IPS-18a (cell line): ENCODE measurements at regions not wholly inside any gene's neighbourhood (a gene's known extent, or its start where the extent isn't known, plus 50 kb on each side); places are given as distances from the start of the nearest gene placed in this dataset.

Experiments used
- H3K27ac ChIP-seq: one replicate; pipeline ENCODE4 v1.5.1; 2013; ENCODE audit warnings: low read length
- H3K27me3 ChIP-seq: one replicate; pipeline ENCODE4 v1.6.1; 2013; ENCODE audit warnings: mild to moderate bottlenecking, low read length; ENCODE audit not compliant: control insufficient read depth, insufficient read depth
- H3K36me3 ChIP-seq: one replicate; pipeline ENCODE4 v1.6.1; 2013; ENCODE audit warnings: low read depth, low read length; ENCODE audit not compliant: control insufficient read depth
- H3K4me1 ChIP-seq: one replicate; pipeline ENCODE4 v1.6.1; 2013; ENCODE audit warnings: low read depth, low read length; ENCODE audit not compliant: control insufficient read depth
- H3K4me3 ChIP-seq: one replicate; pipeline ENCODE4 v1.5.1; 2013; ENCODE audit warnings: low read length
- H3K9ac ChIP-seq: one replicate; pipeline ENCODE4 v1.6.1; 2013; ENCODE audit warnings: mild to moderate bottlenecking, low read length, moderate library complexity
- H3K9me3 ChIP-seq: one replicate; pipeline ENCODE4 v1.6.1; 2013; ENCODE audit warnings: low read depth, low read length; ENCODE audit not compliant: control insufficient read depth

DNA sequence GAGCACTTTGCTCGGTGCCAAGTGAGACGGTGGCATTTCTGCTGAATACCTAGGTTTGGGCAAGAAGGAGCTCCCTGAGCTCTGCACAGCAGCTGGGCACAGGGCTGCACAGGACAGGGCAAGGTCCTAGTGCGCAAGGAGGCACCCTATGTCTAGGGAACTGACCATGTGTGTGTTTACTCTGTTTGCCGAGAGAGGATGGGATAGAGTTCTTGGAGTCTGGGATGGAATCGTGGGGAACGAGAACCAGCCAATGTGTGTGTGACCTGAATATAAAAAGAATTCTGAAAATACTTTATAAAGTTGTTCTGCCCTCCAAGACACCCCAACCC, 179.5 kb upstream of the NECTIN1 start:
- no peaks in the 10 kb centered on the region for H3K36me3 ChIP-seq
- no peaks in the 10 kb centered on the region for H3K27me3 ChIP-seq
- H3K9me3 ChIP-seq: no peaks in the 10 kb centered on the region
- peaks cover 6% of the 10 kb centered on the region for H3K4me1 ChIP-seq
- no peak overlapping the region for H3K27ac ChIP-seq
- H3K9ac ChIP-seq: no peak overlapping the region
- no peak overlapping the region for H3K4me3 ChIP-seq

- Histone ChIP-seq H3K36me3 (no peaks in the 10 kb centered on the region), H3K4me1 (peaks cover 6% of the 10 kb centered on the region), H3K27me3 (no peaks in the 10 kb centered on the region), H3K27ac (no peak overlapping the region), H3K4me3 (no peak overlapping the region), H3K9me3 (no peaks in the 10 kb centered on the region), H3K9ac (no peak overlapping the region)
Observed at GRCh38 chr11:119907878-119908572, 179.0 kb upstream of the NECTIN1 start.

GRCh38 chr11:119907122-119907851, 178.3 kb upstream of the NECTIN1 start:
- H3K9ac ChIP-seq: no peak overlapping the region
- H3K27me3 ChIP-seq: no peaks in the 10 kb centered on the region
- no peaks in the 10 kb centered on the region for H3K9me3 ChIP-seq
- H3K4me1 ChIP-seq: peaks cover 6% of the 10 kb centered on the region
- no peak overlapping the region for H3K4me3 ChIP-seq
- no peak overlapping the region for H3K27ac ChIP-seq
- no peaks in the 10 kb centered on the region for H3K36me3 ChIP-seq

DNA sequence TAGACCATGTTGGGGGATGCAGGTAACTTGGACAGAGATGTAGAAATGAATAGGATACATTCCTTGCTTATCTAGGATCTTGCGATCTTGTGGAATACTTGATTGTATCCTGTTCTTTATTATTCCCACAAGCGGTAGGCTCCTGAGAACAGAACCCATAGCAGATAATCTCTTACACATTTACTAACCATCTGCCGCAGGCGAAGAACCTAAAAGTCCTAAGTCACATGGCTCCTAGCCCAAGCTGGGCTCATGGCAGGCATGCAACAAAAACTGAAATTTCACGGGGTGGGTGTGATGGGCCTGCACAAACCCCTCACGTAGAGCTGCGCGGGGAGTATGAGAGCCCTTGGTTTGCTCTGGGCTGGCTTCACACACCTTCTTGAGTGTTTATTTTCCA, 177.4 kb upstream of the NECTIN1 start:
- Histone ChIP-seq H3K27me3 (no peaks in the 10 kb centered on the region), H3K36me3 (no peaks in the 10 kb centered on the region), H3K27ac (no peak overlapping the region), H3K9me3 (no peaks in the 10 kb centered on the region), H3K4me3 (no peak overlapping the region), H3K4me1 (peaks cover 6% of the 10 kb centered on the region), H3K9ac (no peak overlapping the region)

- Histone ChIP-seq H3K27me3 (no peaks in the 10 kb centered on the region), H3K9me3 (no peaks in the 10 kb centered on the region), H3K27ac (no peak overlapping the region), H3K4me1 (peaks cover 6% of the 10 kb centered on the region), H3K36me3 (no peaks in the 10 kb centered on the region), H3K4me3 (no peak overlapping the region), H3K9ac (no peak overlapping the region)
Observed at GRCh38 chr11:119905162-119905561, 176.2 kb upstream of the NECTIN1 start.

DNA sequence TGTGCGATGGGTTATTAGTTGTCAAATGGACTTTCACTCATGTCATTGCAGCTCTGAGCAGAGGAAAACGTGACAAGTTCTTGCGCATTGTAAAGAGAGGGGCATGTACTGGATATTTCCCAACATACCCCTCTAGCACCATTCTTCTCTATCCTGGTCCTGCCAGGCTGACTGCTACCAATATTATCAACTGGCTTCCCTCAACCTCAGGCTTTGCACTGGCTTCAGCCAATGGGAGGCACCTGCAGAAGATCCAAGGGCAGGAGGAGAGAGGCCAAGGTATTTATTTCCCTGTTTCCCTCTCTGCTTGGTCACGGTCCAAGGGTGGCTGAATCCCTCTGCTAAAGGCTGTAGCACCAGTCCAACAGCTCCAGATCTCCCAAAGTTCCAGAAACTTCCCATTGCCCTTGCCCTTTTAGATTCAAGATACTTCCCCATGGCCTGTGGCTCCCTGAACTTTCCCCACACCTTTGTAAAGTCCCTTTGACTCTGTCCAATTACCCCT, 175.6 kb upstream of the NECTIN1 start:
- H3K36me3 ChIP-seq: no peaks in the 10 kb centered on the region
- H3K4me3 ChIP-seq: no peak overlapping the region
- H3K4me1 ChIP-seq: peaks cover 6% of the 10 kb centered on the region
- H3K27me3 ChIP-seq: no peaks in the 10 kb centered on the region
- H3K27ac ChIP-seq: no peak overlapping the region
- no peaks in the 10 kb centered on the region for H3K9me3 ChIP-seq
- H3K9ac ChIP-seq: no peak overlapping the region

GRCh38 chr11:119903821-119904220, 174.8 kb upstream of the NECTIN1 start:
- Histone ChIP-seq H3K27me3 (no peaks in the 10 kb centered on the region), H3K27ac (no peak overlapping the region), H3K36me3 (no peaks in the 10 kb centered on the region), H3K9me3 (no peaks in the 10 kb centered on the region), H3K4me3 (no peak overlapping the region), H3K9ac (no peak overlapping the region), H3K4me1 (peaks cover 6% of the 10 kb centered on the region)

DNA sequence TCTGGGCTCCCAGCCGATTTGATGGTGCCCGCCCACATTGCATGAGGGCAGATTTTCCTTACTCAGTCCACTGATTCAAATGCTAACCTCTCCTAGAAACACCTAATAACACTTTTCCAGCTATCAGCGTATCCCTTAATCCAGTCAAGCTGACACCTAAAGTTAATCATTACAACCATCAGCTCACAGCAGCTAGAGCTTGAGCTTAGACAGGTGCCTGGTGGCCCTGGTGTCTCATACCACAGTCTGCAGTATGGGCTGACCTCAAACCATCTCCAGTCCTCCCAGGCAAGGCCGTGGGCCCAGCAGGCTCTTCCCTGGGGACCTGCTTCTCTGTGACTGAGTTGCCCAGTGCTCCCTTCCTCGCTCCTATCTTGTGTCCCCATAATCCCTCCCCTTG, 174.4 kb upstream of the NECTIN1 start:
- H3K4me3 ChIP-seq: no peak overlapping the region
- H3K27me3 ChIP-seq: no peaks in the 10 kb centered on the region
- no peaks in the 10 kb centered on the region for H3K9me3 ChIP-seq
- no peak overlapping the region for H3K9ac ChIP-seq
- peaks cover 6% of the 10 kb centered on the region for H3K4me1 ChIP-seq
- no peaks in the 10 kb centered on the region for H3K36me3 ChIP-seq
- no peak overlapping the region for H3K27ac ChIP-seq

DNA sequence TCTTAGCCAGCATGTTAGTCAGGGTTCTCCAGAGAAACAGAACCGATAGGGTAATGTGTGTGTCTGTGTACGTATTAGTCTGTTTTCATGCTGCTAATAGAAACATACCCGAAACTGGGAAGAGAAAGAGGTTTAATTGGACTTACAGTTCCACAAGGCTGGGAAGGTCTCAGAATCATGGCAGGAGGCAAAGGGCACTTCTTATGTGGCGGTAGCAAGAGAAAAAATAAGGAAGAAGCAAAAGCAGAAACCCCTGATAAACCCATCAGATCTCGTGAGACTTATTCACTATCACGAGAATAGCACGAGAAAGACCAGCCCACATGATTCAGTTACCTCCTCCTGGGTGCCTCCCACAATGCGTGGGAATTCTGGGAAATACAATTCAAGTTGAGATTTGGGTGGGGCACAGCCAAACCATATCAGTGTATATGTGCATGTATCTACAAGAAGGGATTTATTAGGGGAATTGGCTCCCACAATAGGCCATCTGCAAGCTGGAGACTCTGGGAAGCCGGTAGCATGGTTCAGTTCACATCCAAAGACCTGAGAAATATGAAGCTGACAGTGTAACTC, 173.7 kb upstream of the NECTIN1 start:
- Histone ChIP-seq H3K36me3 (no peaks in the 10 kb centered on the region), H3K9ac (no peak overlapping the region), H3K27ac (no peak overlapping the region), H3K4me1 (peaks cover 2% of the 10 kb centered on the region), H3K4me3 (no peak overlapping the region), H3K9me3 (no peaks in the 10 kb centered on the region), H3K27me3 (no peaks in the 10 kb centered on the region)

DNA sequence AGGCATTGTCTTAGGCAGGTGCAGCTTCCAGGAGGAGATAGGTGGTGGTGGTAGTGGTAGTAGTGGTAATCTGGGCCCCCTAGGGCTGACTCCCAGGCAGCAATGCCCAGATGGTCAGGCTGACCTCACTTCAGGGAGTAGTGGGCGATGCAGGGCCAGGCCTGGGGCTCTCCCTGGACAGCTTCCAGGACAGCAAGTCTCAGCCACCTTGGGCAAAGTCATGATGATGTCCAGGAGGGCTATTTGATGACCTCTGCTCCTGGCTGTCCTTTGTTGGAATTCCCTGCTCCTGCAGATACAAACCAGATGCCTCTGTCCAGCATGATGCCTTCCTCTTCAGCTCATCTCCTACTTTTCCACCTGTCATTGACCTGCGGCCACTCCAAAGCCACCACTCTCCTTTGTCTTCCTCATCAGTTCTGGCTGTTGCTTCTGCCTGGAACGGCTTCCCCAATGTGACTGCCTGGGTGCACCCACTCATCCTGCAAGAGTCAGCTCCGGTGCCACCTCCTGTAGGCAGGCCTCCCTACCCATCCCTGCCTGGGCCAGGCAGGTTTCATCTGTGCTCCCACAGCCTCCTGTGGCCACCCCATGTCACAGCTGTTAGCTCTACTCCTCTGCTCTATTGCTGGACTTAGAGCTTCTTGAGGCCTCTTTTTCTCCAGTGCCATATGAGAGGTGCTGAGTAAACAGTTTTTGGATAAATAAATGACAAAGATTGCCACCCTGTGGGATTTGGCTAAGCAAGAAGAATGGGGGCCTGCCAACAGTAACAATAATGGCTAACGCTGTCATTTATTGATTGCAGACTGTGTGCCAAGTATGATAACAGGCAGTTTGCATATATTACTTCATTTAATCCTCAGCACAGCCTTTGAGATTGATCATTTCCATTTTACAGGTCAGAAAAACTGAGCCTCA, 172.9 kb upstream of the NECTIN1 start:
- no peaks in the 10 kb centered on the region for H3K4me1 ChIP-seq
- H3K9me3 ChIP-seq: no peaks in the 10 kb centered on the region
- H3K27me3 ChIP-seq: no peaks in the 10 kb centered on the region
- no peaks in the 10 kb centered on the region for H3K36me3 ChIP-seq
- H3K27ac ChIP-seq: no peak overlapping the region
- H3K4me3 ChIP-seq: no peak overlapping the region
- no peak overlapping the region for H3K9ac ChIP-seq

DNA sequence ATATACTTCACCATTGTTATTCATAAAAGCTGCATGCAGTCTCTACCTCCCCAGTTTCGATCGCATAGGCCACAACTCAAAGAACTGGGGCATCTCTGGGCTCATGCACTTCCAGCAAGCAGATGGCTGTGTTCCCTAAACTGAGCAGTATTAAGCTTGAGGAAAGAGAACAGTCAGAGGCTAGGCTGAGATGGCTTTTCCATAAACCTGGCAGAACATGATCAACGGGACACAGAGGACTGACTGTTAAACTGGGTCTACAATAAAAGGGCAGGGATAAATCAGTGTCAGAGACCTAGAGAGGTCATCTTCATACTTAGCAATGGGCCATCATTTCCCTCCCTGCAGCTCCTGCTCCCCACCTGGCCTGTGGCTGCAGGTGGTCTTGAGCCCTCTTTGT, 171.0 kb upstream of the NECTIN1 start:
- no peaks in the 10 kb centered on the region for H3K4me1 ChIP-seq
- H3K36me3 ChIP-seq: no peaks in the 10 kb centered on the region
- H3K4me3 ChIP-seq: no peak overlapping the region
- H3K9me3 ChIP-seq: no peaks in the 10 kb centered on the region
- H3K9ac ChIP-seq: no peak overlapping the region
- no peak overlapping the region for H3K27ac ChIP-seq
- H3K27me3 ChIP-seq: no peaks in the 10 kb centered on the region
